ENCODE measurements at regions not wholly inside any gene's neighbourhood (a gene's known extent, or its start where the extent isn't known, plus 50 kb on each side); places are given as distances from the start of the nearest gene placed in this dataset.

GRCh38 chr19:28021259-28022185 is 1191.4 kb downstream of the UQCRFS1 start:
- intact Hi-C loops (cut with DNase I) = no loop called here
- Histone ChIP-seq H3K4me1 (no peaks in the 10 kb centered on the region), H3K27me3 (peaks cover 0 to 18% (median 0%) of the 10 kb centered on the region in 7 donors), H3K36me3 (no peaks in the 10 kb centered on the region), H3K9me3 (no peaks in the 10 kb centered on the region), H3K27ac (no peak overlapping the region), H3K4me3 (no peak overlapping the region)
- DNase-seq = no peak
- no peak for TF ChIP-seq CTCF (IDR thresholded peaks at IDR 0.05)
- no peak for ATAC-seq
- WGBS, 2 donors = 69 to 75% methylated on average over 8 of the region's 8 CpGs

GRCh38 chr19:28020619-28021258 is 1192.2 kb downstream of the UQCRFS1 start:
- H3K36me3 ChIP-seq = no peaks in the 10 kb centered on the region
- DNase-seq (no peak), ATAC-seq (no peak)
- H3K9me3 ChIP-seq = no peaks in the 10 kb centered on the region
- WGBS, 2 donors = 49 to 56% methylated on average over 7 of the region's 7 CpGs
- no peak overlapping the region for H3K27ac ChIP-seq
- TF ChIP-seq CTCF (IDR thresholded peaks at IDR 0.05) = no peak
- no peaks in the 10 kb centered on the region for H3K4me1 ChIP-seq
- intact Hi-C loops (cut with DNase I) = no loop called here
- peaks cover 0 to 18% (median 0%) of the 10 kb centered on the region in 7 donors for H3K27me3 ChIP-seq
- no peak overlapping the region for H3K4me3 ChIP-seq

- 62 to 64% methylated on average over 7 of the region's 7 CpGs for WGBS, 2 donors
Observed at GRCh38 chr19:28019901-28020300, 1193.0 kb downstream of the UQCRFS1 start.

More at GRCh38 chr19:28019901-28020300, 1193.0 kb downstream of the UQCRFS1 start:
- TF ChIP-seq CTCF (IDR thresholded peaks at IDR 0.05) = no peak
- H3K4me1 ChIP-seq = no peaks in the 10 kb centered on the region
- DNase-seq (no peak), ATAC-seq (no peak)
- H3K4me3 ChIP-seq = no peak overlapping the region
- no peak overlapping the region for H3K27ac ChIP-seq
- peaks cover 0 to 18% (median 0%) of the 10 kb centered on the region in 7 donors for H3K27me3 ChIP-seq
- H3K9me3 ChIP-seq = no peaks in the 10 kb centered on the region
- intact Hi-C loops (cut with DNase I) = no loop called here
- no peaks in the 10 kb centered on the region for H3K36me3 ChIP-seq

All from heart right ventricle (tissue), 16 donors.